Suprapubic skin (tissue), 3 donors: ENCODE measurements at regions not wholly inside any gene's neighbourhood (a gene's known extent, or its start where the extent isn't known, plus 50 kb on each side); places are given as distances from the start of the nearest gene placed in this dataset.

Experiments
- POLR2A ChIP-seq, 2 donors: fragments of 450-650 bp; IDR thresholded peaks; one replicate each; pipeline ENCODE4 v1.6.1; 2017; ENCODE audit warnings: antibody characterized with exemption in 2 of 2, mild to moderate bottlenecking in 2 of 2, moderate library complexity in 2 of 2
- TF ChIP-seq, protein P1 (sequence below), 2 donors: fragments of 200-600 bp in 1 of 2; fragments of 450-650 bp in 1 of 2; sonication (generic) in 1 of 2; IDR thresholded peaks; one replicate each; pipeline ENCODE4 v1.5.1; 2016 to 2019; ENCODE audit warnings: antibody characterized with exemption in 2 of 2, mild to moderate bottlenecking in 1 of 2, moderate library complexity in 1 of 2

DNA sequence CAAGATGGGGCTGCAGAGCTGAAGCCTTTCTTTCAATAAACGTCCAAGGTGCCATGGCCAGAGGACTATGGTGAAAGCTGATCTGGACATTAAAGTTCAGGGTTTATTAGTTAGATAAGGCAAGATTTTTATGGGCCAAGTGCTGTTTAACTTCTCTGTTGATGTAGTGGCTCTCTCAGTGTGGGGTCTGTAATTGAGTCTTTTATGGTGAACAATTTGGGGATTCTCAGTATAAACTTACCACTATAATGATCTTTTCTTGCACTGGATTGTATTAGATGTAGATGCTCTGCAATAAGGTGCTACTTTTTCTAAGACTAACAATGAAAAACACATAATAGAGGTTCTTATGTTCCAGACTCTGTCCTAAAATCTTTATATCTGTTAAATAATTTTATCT lies 190.1 kb upstream of the KLF12 start:
- no peak for TF ChIP-seq POLR2A (IDR thresholded peaks at IDR 0.05)
- TF ChIP-seq, protein P1, sequence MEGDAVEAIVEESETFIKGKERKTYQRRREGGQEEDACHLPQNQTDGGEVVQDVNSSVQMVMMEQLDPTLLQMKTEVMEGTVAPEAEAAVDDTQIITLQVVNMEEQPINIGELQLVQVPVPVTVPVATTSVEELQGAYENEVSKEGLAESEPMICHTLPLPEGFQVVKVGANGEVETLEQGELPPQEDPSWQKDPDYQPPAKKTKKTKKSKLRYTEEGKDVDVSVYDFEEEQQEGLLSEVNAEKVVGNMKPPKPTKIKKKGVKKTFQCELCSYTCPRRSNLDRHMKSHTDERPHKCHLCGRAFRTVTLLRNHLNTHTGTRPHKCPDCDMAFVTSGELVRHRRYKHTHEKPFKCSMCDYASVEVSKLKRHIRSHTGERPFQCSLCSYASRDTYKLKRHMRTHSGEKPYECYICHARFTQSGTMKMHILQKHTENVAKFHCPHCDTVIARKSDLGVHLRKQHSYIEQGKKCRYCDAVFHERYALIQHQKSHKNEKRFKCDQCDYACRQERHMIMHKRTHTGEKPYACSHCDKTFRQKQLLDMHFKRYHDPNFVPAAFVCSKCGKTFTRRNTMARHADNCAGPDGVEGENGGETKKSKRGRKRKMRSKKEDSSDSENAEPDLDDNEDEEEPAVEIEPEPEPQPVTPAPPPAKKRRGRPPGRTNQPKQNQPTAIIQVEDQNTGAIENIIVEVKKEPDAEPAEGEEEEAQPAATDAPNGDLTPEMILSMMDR (IDR thresholded peaks at IDR 0.05), result no peak
